Omental fat pad (tissue), 3 donors: ENCODE measurements at regions not wholly inside any gene's neighbourhood (a gene's known extent, or its start where the extent isn't known, plus 50 kb on each side); places are given as distances from the start of the nearest gene placed in this dataset.

Source experiments
- ATAC-seq: fragments of 150-250 bp; one replicate; pipeline ENCODE4 v1.9.1; 2016; ENCODE audit warnings: mild to moderate bottlenecking, moderate library complexity; ENCODE audit not compliant: low FRiP score
- DNase-seq: peaks from one replicate; pipeline ENCODE4 v3.0.0-alpha.2; 2019; ENCODE audit warnings: low spot score
- TF ChIP-seq, protein P1 (sequence below), 3 donors: fragments of 450-650 bp; IDR thresholded peaks; one replicate each; pipeline ENCODE4 v1.5.1; 2016 to 2017; ENCODE audit warnings: antibody characterized with exemption in 3 of 3, mild to moderate bottlenecking in 3 of 3, moderate library complexity in 2 of 3

DNA sequence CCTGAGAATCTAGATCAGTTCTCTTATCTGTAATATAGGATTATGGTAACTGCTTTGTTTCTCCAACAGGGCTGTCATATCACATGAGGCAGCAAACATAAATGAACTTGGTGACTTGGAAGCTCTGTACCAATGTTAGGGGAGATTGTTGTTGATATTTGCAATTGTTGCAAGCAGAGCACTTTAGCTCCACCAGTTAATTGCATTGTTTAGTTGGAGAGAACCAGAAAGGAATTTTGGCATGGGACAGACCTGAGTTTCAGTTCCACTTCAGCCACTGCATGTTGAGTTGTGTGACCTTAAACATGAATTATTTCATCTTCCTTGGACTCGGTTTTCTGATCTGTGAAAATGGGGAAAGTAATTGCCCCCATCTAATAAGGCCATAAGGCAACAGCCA is 142.3 kb upstream of the JUN start:
- TF ChIP-seq, protein P1, sequence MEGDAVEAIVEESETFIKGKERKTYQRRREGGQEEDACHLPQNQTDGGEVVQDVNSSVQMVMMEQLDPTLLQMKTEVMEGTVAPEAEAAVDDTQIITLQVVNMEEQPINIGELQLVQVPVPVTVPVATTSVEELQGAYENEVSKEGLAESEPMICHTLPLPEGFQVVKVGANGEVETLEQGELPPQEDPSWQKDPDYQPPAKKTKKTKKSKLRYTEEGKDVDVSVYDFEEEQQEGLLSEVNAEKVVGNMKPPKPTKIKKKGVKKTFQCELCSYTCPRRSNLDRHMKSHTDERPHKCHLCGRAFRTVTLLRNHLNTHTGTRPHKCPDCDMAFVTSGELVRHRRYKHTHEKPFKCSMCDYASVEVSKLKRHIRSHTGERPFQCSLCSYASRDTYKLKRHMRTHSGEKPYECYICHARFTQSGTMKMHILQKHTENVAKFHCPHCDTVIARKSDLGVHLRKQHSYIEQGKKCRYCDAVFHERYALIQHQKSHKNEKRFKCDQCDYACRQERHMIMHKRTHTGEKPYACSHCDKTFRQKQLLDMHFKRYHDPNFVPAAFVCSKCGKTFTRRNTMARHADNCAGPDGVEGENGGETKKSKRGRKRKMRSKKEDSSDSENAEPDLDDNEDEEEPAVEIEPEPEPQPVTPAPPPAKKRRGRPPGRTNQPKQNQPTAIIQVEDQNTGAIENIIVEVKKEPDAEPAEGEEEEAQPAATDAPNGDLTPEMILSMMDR (IDR thresholded peaks at IDR 0.05), result no peak
- no peak for DNase-seq
- no peak for ATAC-seq

DNA sequence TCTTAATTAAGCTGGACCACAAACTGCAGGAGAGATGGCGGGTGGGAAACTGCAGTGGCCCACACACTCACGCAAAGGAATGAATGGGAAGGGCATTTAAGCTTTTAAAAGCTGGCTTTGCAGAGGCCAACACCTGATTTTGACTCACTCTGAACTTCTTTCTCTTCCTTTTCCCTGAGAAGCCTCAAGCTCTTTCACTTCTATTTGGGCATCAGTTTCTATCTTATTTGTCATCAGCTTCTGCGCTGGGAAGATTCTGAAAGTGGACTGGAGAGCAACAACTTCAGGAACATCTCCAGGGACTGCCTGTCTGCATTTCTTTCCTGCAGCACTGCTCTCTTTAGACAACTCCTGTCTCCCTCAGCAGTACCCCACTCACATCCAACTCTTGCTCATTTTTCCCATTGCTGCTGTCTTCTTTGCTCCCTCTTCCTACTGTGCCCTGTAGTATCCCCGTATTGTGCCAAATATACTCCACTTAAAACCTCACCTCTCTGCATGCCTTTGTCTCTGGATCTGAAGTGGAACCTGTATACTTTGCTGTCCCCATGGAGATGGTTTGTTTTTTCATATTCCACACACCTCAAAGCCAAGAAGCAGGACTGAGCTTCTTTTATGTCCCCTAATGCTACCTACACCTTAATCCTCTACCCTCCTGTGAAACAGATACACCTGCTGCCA is 143.3 kb upstream of the JUN start:
- TF ChIP-seq, protein P1 (IDR thresholded peaks at IDR 0.05), result no peak
- no peak for ATAC-seq
- no peak for DNase-seq

DNA sequence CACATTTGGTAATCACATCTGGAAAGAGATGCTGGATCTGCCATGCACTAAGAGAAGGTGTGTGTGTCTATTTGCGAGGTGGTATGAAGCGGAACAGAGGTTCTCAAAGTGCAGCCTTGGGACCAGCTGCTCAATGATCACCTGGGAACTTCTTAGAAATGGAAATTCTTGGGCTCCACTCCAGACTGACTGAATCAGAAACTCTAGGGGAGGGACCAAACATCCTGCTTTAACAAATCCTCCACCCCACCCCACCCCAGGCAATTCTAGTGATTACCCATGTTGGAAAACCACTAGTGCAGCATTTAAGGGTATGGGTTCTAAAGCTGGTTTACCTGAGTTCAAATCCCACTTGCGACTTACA is 143.9 kb upstream of the JUN start:
- ATAC-seq, result no peak
- DNase-seq, result no peak
- TF ChIP-seq, protein P1 (IDR thresholded peaks at IDR 0.05), result no peak

DNA sequence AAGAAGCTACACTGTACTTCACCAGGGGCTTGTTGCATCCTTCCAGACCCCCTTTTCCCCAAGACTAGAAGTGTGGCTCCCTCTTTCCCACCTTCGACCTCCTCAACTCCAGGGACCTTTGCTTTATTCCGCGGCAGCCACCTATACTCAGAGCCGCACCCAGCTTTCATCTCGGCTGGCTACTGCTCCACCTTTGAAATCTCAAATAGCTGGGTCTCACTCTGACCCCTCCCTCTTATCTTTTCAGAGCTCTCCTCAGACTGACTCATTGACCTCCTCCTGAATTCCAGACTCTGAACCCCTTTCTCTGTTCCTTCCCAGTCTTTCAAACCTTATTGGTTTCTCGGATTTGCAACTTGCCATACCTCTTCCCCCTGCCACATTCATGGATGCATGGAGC is 144.7 kb upstream of the JUN start:
- DNase-seq (no peak), ATAC-seq (no peak)
- TF ChIP-seq, protein P1 (IDR thresholded peaks at IDR 0.05), result no peak

DNA sequence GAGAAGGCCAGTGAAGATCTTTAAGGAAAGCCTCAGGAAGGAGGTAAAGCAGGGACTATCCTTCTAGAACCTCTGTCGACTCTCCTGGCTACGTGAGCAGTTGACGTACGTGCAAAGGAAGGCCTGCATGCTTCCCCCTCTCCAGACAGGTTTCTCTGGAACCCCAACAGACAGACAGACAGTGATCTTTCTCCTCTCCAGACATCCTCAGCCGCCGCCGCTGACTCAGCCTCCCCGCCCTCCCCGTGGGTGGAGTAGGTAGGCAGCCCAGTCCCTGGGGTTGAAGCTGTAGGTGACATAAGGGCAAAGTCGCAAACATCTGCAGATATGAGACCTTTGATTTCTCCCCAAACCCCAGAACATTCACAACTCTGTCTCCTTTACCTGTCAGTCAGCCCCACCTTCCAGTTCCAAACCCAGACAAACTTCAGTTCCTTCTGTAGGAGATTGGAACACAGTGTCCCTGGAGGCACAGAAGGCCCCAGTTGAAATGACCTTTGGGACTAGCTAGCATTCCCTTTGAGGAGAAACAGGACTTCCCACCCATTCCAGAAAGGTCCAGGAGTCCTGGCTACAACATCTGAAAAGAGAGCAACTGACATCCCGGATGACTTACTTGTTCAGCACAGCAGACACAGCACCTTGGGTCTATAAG is 146.0 kb upstream of the JUN start:
- ATAC-seq (no peak), DNase-seq (no peak)
- TF ChIP-seq, protein P1 (IDR thresholded peaks at IDR 0.05), result no peak

DNA sequence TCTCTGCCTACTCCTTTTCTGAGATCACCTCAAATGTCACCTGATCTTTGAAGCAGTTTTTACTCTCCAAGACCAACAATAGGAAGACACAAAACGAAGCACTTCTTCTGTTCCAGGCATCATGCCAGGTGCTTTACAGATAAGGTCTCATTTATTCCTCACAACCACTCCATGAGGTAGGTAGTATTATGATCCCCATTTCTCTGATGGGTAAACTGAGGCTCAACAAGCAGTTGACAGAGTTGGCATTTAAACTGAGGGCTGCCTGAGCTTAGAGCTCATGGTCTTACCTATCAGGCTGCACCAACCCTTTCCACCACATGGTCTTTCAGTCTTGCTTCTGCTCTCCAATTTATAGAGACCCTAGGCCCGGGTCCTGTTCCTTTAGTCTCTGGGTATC is 147.2 kb upstream of the JUN start:
- DNase-seq (no peak), ATAC-seq (no peak)
- TF ChIP-seq, protein P1 (IDR thresholded peaks at IDR 0.05), result no peak

DNA sequence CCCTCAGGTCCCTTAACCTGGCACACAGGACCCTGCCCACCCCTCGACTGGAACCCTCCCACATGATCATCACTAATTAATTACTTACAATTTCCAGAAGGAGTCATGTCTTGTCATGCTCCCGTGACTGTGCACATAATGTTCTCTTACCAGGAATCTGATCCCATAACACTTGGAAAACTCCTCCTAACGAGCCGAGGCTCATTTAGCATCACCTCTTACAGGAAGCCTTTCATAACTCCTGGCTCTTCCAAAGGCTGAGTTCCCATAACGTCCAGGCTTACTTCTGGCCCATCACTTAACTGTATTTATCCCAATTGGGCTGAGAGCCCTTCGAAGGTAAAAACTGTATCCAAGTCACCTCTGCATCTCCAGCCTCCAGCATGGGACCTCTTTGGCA is 147.9 kb upstream of the JUN start:
- DNase-seq (no peak), ATAC-seq (no peak)
- TF ChIP-seq, protein P1 (IDR thresholded peaks at IDR 0.05), result no peak
